ENCODE measurements at regions not wholly inside any gene's neighbourhood (a gene's known extent, or its start where the extent isn't known, plus 50 kb on each side); places are given as distances from the start of the nearest gene placed in this dataset.

GRCh38 chr15:97730315-97730714 lies 230.2 kb upstream of the ARRDC4 start:
- TF ChIP-seq TOX (CRISPR knock-in tag; IDR thresholded peaks at IDR 0.05; ENCODE audit: borderline replicate concordance) (no peak), OSR1 (CRISPR knock-in tag; IDR thresholded peaks at IDR 0.05) (no peak), ZNF70 (CRISPR knock-in tag; IDR thresholded peaks at IDR 0.05) (no peak), BACH2 (CRISPR knock-in tag; IDR thresholded peaks at IDR 0.05; ENCODE audit: borderline replicate concordance) (no peak), ZNF8 (CRISPR knock-in tag; IDR thresholded peaks at IDR 0.05) (no peak), ZC3H10 (CRISPR knock-in tag; IDR thresholded peaks at IDR 0.05) (no peak), ARNTL (CRISPR knock-in tag; IDR thresholded peaks at IDR 0.05; ENCODE audit: borderline replicate concordance, low read depth) (no peak), TCF4 (CRISPR knock-in tag; IDR thresholded peaks at IDR 0.05; ENCODE audit: borderline replicate concordance) (no peak), SNAI2 (CRISPR knock-in tag; IDR thresholded peaks at IDR 0.05) (no peak), CSDC2 (CRISPR knock-in tag; IDR thresholded peaks at IDR 0.05) (no peak), CREB5 (CRISPR knock-in tag; IDR thresholded peaks at IDR 0.05; ENCODE audit: low read depth) (no peak), PATZ1 (CRISPR knock-in tag; IDR thresholded peaks at IDR 0.05; ENCODE audit: borderline replicate concordance) (no peak), PPARA (CRISPR knock-in tag; IDR thresholded peaks at IDR 0.05; ENCODE audit: borderline replicate concordance) (no peak), TSHZ2 (CRISPR knock-in tag; IDR thresholded peaks at IDR 0.05) (no peak), ZFP30 (CRISPR knock-in tag; IDR thresholded peaks at IDR 0.05) (no peak), CSRNP3 (CRISPR knock-in tag; IDR thresholded peaks at IDR 0.05) (no peak), ZNF565 (CRISPR knock-in tag; conservative IDR thresholded peaks at IDR 0.05; ENCODE audit: low read depth) (no peak), ESRRG (CRISPR knock-in tag; IDR thresholded peaks at IDR 0.05) (no peak), ISL1 (CRISPR knock-in tag; IDR thresholded peaks at IDR 0.05) (no peak), GLIS3 (CRISPR knock-in tag; IDR thresholded peaks at IDR 0.05) (no peak)
- no peak for ATAC-seq

- ATAC-seq = no peak
- TF ChIP-seq ZFP3 (CRISPR knock-in tag; IDR thresholded peaks at IDR 0.05) (no peak), GLIS3 (CRISPR knock-in tag; IDR thresholded peaks at IDR 0.05) (no peak), TSHZ2 (CRISPR knock-in tag; IDR thresholded peaks at IDR 0.05) (no peak), CSDC2 (CRISPR knock-in tag; IDR thresholded peaks at IDR 0.05) (no peak), PATZ1 (CRISPR knock-in tag; IDR thresholded peaks at IDR 0.05; ENCODE audit: borderline replicate concordance) (no peak), RARB (CRISPR knock-in tag; IDR thresholded peaks at IDR 0.05) (no peak), CSRNP3 (CRISPR knock-in tag; IDR thresholded peaks at IDR 0.05) (no peak), POU6F1 (CRISPR knock-in tag; IDR thresholded peaks at IDR 0.05; ENCODE audit: borderline replicate concordance, low read depth) (no peak), ZNF70 (CRISPR knock-in tag; IDR thresholded peaks at IDR 0.05) (no peak), SNAI2 (CRISPR knock-in tag; IDR thresholded peaks at IDR 0.05) (no peak), ISL1 (CRISPR knock-in tag; IDR thresholded peaks at IDR 0.05) (no peak), TCF4 (CRISPR knock-in tag; IDR thresholded peaks at IDR 0.05; ENCODE audit: borderline replicate concordance) (no peak), ESRRG (CRISPR knock-in tag; IDR thresholded peaks at IDR 0.05) (no peak), OSR1 (CRISPR knock-in tag; IDR thresholded peaks at IDR 0.05) (no peak)
Observed at GRCh38 chr15:97731859-97732258, 228.6 kb upstream of the ARRDC4 start.

Measured in SK-N-SH treated with all-trans-retinoic acid at 6 μM for 48 hours (cell line).